ENCODE measurements at regions not wholly inside any gene's neighbourhood (a gene's known extent, or its start where the extent isn't known, plus 50 kb on each side); places are given as distances from the start of the nearest gene placed in this dataset.
A peak's percentile ranks its signal among the peaks of the same experiment; 100 is the strongest.

- no peak for TF ChIP-seq CTCF (conservative IDR thresholded peaks at IDR 0.05)
- no peak overlapping the region for H4K5ac ChIP-seq (ENCODE audit: insufficient read length, low read depth, low read length)
- H3K9me3 ChIP-seq (ENCODE audit: control insufficient read depth, low read depth, low read length) = no peaks in the 10 kb centered on the region
- H3K27me3 ChIP-seq (ENCODE audit: insufficient read depth, low read length) = no peaks in the 10 kb centered on the region
- no peak overlapping the region for H3K27ac ChIP-seq (ENCODE audit: insufficient read length, low read depth, low read length)
- no peak overlapping the region for H2BK5ac ChIP-seq (ENCODE audit: insufficient read length, low read length)
- H2AK5ac ChIP-seq (ENCODE audit: insufficient read length, low read length) = no peak overlapping the region
- H3K4ac ChIP-seq (ENCODE audit: low read depth, low read length) = no peak overlapping the region
- no peak overlapping the region for H3K56ac ChIP-seq (ENCODE audit: insufficient read length, low read depth, low read length)
- H3K4me1 Mint-ChIP-seq = peaks cover 28 to 32% of the 10 kb centered on the region in 2 experiments
- no peak overlapping the region for H2AFZ ChIP-seq (ENCODE audit: low read length)
- H3K27me3 Mint-ChIP-seq (ENCODE audit: low read depth) = peaks cover 13% of the 10 kb centered on the region
- peaks cover 0 to 2% of the 10 kb centered on the region in 2 experiments; a peak in 1 of 5 replicates for H3K9me3 Mint-ChIP-seq
- no peak overlapping the region for H2BK15ac ChIP-seq (ENCODE audit: low read depth, low read length)
- H3T11ph ChIP-seq (ENCODE audit: low read length) = no peak overlapping the region
- H3K27ac Mint-ChIP-seq = 0 out of 7 replicates have a peak overlapping the region, but pooled peaks of 1 of the 3 experiments have one; percentile 1
- no CpG with 5 or more reads among the region's 7 CpGs for WGBS (ENCODE audit: extremely low coverage, insufficient read length, low lambda C conversion rate)
- H4K91ac ChIP-seq (ENCODE audit: insufficient read length, low read depth, low read length) = no peak overlapping the region
- H3K9ac ChIP-seq (ENCODE audit: extremely low read depth, insufficient read length, low read length) = no peak overlapping the region
- H4K20me1 ChIP-seq (ENCODE audit: control insufficient read depth, insufficient read depth, insufficient read length) = no peaks in the 10 kb centered on the region
- H3K4me1 ChIP-seq (ENCODE audit: insufficient read depth, low read length) = peaks cover 2% of the 10 kb centered on the region; the same call in 1 of the 2 replicates
- no peak overlapping the region for H3K4me3 Mint-ChIP-seq
- DNase-seq = no peak
- H3K79me1 ChIP-seq (ENCODE audit: insufficient read depth, low read depth, low read length, poor library complexity, severe bottlenecking) = no peaks in the 10 kb centered on the region
- H2BK12ac ChIP-seq (ENCODE audit: insufficient read length, low read depth, low read length) = no peak overlapping the region
- H3K18ac ChIP-seq (ENCODE audit: insufficient read length, low read depth, low read length) = no peak overlapping the region
- no peaks in the 10 kb centered on the region; a peak in 2 of 7 replicates for H3K36me3 Mint-ChIP-seq (ENCODE audit: insufficient read depth in 1 of 3, low read depth in 3 of 3)
- no peak overlapping the region for H3K14ac ChIP-seq (ENCODE audit: insufficient read depth, low read length)
- no peak overlapping the region for H4K8ac ChIP-seq (replicated peaks; ENCODE audit: insufficient read length, low read depth, low read length)
- H3K23ac ChIP-seq (ENCODE audit: insufficient read length, low read depth, low read length) = no peak overlapping the region
- no peak overlapping the region for H2BK120ac ChIP-seq (ENCODE audit: low read depth, low read length, poor library complexity, severe bottlenecking)
- no peak overlapping the region for H2BK20ac ChIP-seq (ENCODE audit: low read depth, low read length, poor library complexity, severe bottlenecking)
- no peaks in the 10 kb centered on the region for H3K79me2 ChIP-seq (ENCODE audit: insufficient read depth, low read length)
- H3K23me2 ChIP-seq (ENCODE audit: insufficient read length, low read depth, low read length, poor library complexity, severe bottlenecking) = no peaks in the 10 kb centered on the region
- H3K4me2 ChIP-seq (ENCODE audit: insufficient read depth, insufficient read length, low read length) = no peak overlapping the region
Observed at GRCh38 chr1:38249001-38249400, 202.4 kb upstream of the POU3F1 start.

Data from H9 (cell line).